ENCODE measurements at regions not wholly inside any gene's neighbourhood (a gene's known extent, or its start where the extent isn't known, plus 50 kb on each side); places are given as distances from the start of the nearest gene placed in this dataset.

DNA sequence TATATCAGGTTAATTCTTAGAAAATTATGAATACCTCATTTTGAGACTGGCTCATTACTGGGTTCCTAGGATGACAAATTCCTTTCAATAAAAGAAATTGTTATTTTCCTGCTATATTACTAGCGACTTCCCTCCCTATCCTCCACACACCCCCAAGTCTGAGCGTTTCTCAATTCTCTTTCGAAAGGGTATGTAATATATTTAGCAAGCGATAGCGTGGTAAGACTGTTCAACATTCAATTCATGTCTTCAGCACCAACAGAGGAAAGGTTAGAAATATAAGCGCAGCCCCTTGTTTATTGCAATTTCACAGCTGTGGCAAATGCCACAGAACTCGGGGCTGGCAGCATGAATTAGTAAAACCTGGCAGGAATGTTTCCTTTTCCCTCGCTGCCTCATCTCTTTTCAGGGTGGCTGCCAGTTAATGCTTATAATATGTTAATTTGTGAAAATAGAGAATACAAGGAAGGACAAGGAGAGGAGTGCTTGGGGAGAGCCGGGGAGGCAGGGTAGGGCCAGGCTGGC, 152.7 kb upstream of the TBCA start:
- Mint-ChIP-seq H3K4me3 (no peak overlapping the region), H3K9me3 (peaks cover 14% of the 10 kb centered on the region), H3K27me3 (ENCODE audit: low read depth) (peaks cover 33% of the 10 kb centered on the region), H3K27ac (no peak overlapping the region), H3K36me3 (peaks cover 4% of the 10 kb centered on the region), H3K4me1 (no peaks in the 10 kb centered on the region)
- TF ChIP-seq, protein P1, sequence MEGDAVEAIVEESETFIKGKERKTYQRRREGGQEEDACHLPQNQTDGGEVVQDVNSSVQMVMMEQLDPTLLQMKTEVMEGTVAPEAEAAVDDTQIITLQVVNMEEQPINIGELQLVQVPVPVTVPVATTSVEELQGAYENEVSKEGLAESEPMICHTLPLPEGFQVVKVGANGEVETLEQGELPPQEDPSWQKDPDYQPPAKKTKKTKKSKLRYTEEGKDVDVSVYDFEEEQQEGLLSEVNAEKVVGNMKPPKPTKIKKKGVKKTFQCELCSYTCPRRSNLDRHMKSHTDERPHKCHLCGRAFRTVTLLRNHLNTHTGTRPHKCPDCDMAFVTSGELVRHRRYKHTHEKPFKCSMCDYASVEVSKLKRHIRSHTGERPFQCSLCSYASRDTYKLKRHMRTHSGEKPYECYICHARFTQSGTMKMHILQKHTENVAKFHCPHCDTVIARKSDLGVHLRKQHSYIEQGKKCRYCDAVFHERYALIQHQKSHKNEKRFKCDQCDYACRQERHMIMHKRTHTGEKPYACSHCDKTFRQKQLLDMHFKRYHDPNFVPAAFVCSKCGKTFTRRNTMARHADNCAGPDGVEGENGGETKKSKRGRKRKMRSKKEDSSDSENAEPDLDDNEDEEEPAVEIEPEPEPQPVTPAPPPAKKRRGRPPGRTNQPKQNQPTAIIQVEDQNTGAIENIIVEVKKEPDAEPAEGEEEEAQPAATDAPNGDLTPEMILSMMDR (IDR thresholded peaks at IDR 0.05; ENCODE audit: unreplicated experiment): no peak
- DNase-seq (ENCODE audit: low spot score in 2 of 2, unreplicated experiment in 2 of 2): no peak

DNA sequence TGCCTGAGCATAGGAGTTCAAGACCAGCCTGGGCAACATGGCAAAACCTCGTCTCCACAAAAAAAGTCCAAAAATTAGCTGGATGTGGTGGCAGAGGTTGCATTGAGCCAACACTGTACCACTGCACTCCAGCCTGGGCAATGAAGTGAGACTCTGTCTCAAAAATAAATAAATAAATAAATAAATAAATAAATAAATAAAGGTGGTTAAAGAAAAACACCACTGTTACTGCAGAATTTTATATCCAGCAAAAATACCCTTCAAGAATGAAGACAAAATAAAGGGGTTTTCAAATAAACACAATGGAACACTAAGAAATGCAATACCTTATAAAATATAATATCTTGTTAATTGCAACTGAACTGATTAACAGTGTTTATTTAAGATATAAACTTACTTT, 150.2 kb upstream of the TBCA start:
- TF ChIP-seq, protein P1 (IDR thresholded peaks at IDR 0.05; ENCODE audit: unreplicated experiment): no peak
- Mint-ChIP-seq H3K27ac (no peak overlapping the region), H3K27me3 (ENCODE audit: low read depth) (peaks cover 31% of the 10 kb centered on the region), H3K4me1 (no peaks in the 10 kb centered on the region), H3K9me3 (peaks cover 14% of the 10 kb centered on the region), H3K36me3 (peaks cover 4% of the 10 kb centered on the region), H3K4me3 (no peak overlapping the region)
- DNase-seq (ENCODE audit: low spot score in 2 of 2, unreplicated experiment in 2 of 2): no peak

DNA sequence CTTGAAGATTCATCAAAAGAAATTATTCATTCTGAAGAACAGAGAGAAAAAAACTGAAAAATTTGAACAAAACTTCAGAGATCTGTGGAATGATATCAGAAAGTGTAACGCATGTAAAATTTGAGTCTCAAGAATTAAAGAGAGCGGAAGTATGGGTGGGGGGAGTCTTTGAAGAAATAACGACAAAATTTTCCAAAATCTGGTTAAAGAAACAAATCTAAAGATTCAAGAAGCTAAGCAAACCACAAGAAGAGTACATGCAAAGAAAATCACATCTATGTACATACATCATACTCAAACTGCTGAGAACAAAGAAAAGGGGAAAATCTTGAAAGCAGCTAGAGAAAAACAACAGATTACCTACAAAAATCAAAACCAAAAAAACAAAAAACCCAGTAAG, 149.4 kb upstream of the TBCA start:
- no peak for DNase-seq (ENCODE audit: low spot score in 2 of 2, unreplicated experiment in 2 of 2)

DNA sequence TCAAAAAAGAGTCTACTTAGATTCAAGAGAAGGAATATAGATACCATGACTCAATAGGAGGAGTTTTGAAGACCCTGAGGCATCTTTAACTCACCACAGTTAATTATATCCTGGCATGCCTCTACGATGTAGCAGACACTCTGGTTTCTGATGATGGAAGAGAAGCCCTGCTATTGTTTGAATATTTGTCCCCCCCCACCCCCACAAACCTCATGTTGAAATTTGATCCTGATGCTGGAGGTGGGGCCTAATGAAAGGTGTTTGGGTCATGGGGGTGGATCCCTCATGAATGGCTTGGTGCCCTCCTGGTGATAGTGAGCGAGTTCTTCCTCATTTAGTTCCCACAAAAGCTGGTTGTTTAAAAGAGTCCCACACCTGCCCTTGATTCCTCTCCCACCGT, 147.9 kb upstream of the TBCA start:
- peaks cover 17% of the 10 kb centered on the region for H3K27me3 Mint-ChIP-seq (ENCODE audit: low read depth)
- H3K27ac Mint-ChIP-seq: no peak overlapping the region
- TF ChIP-seq, protein P1 (IDR thresholded peaks at IDR 0.05; ENCODE audit: unreplicated experiment): no peak
- H3K4me3 Mint-ChIP-seq: no peak overlapping the region
- H3K36me3 Mint-ChIP-seq: peaks cover 4% of the 10 kb centered on the region
- no peaks in the 10 kb centered on the region for H3K4me1 Mint-ChIP-seq
- no peak for DNase-seq (ENCODE audit: low spot score in 2 of 2, unreplicated experiment in 2 of 2)
- peaks cover 14% of the 10 kb centered on the region for H3K9me3 Mint-ChIP-seq

More for the DNA sequence above, 149.4 kb upstream of the TBCA start:
- no peak overlapping the region for H3K27ac Mint-ChIP-seq
- TF ChIP-seq, protein P1 (IDR thresholded peaks at IDR 0.05; ENCODE audit: unreplicated experiment): no peak
- peaks cover 14% of the 10 kb centered on the region for H3K9me3 Mint-ChIP-seq
- no peaks in the 10 kb centered on the region for H3K4me1 Mint-ChIP-seq
- H3K27me3 Mint-ChIP-seq (ENCODE audit: low read depth): peaks cover 29% of the 10 kb centered on the region
- H3K4me3 Mint-ChIP-seq: no peak overlapping the region
- H3K36me3 Mint-ChIP-seq: peaks cover 4% of the 10 kb centered on the region

DNA sequence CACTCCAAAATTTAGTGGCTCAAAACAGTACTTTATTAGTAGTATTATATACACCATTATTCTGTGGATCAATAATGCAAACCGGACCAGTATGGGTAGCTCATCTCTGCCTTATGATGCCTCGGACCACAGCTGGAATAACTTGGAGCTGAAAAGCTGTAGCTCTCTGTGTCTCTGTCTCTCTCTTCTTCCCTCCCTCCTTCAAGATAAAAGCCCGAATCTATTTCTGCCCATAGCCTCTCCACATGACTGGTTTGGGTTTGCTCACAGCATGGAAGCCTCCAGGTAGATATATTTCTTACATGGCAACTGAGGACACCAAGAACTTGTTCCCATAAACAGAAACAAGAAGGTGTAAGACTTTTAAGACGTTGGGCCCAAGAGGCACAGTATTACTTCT, 147.5 kb upstream of the TBCA start:
- Mint-ChIP-seq H3K9me3 (peaks cover 14% of the 10 kb centered on the region), H3K36me3 (peaks cover 4% of the 10 kb centered on the region), H3K27me3 (ENCODE audit: low read depth) (peaks cover 15% of the 10 kb centered on the region), H3K27ac (no peak overlapping the region), H3K4me1 (no peaks in the 10 kb centered on the region), H3K4me3 (no peak overlapping the region)
- no peak for DNase-seq (ENCODE audit: low spot score in 2 of 2, unreplicated experiment in 2 of 2)
- TF ChIP-seq, protein P1 (IDR thresholded peaks at IDR 0.05; ENCODE audit: unreplicated experiment): no peak

Measured in mesothelial cell of epicardium (in vitro differentiated cells).